NCI-H226 (cell line): ENCODE measurements at regions not wholly inside any gene's neighbourhood (a gene's known extent, or its start where the extent isn't known, plus 50 kb on each side); places are given as distances from the start of the nearest gene placed in this dataset.
A peak's percentile ranks its signal among the peaks of the same experiment; 100 is the strongest.

Experiments
- DNase-seq: peaks from one replicate; pipeline ENCODE4 v3.0.0-alpha.2; 2015

- no peak for DNase-seq
Observed at GRCh38 chr7:18081617-18082016, 54.0 kb upstream of the PRPS1L1 start.

- DNase-seq, result no peak
Observed at GRCh38 chr7:18082169-18082568, 54.5 kb upstream of the PRPS1L1 start.

- peak; percentile 34 for DNase-seq
Observed at GRCh38 chr7:18086165-18087025, 58.7 kb upstream of the PRPS1L1 start.

GRCh38 chr7:18087026-18087686, 59.5 kb upstream of the PRPS1L1 start:
- DNase-seq, result no peak

GRCh38 chr7:18087687-18088078, 60.0 kb upstream of the PRPS1L1 start:
- no peak for DNase-seq

GRCh38 chr7:18096087-18096486, 68.4 kb upstream of the PRPS1L1 start:
- DNase-seq, result no peak

- no peak for DNase-seq
Observed at GRCh38 chr7:18102576-18102975, 74.9 kb upstream of the PRPS1L1 start.

GRCh38 chr7:18103436-18104218, 76.0 kb upstream of the PRPS1L1 start:
- DNase-seq, result no peak

GRCh38 chr7:18109762-18110161, 82.1 kb upstream of the PRPS1L1 start:
- peak; percentile 78 for DNase-seq

- peak; percentile 55 for DNase-seq
Observed at GRCh38 chr7:18116661-18117060, 89.0 kb upstream of the PRPS1L1 start.

GRCh38 chr7:18117482-18117881, 89.8 kb upstream of the PRPS1L1 start:
- peak; percentile 79 for DNase-seq

GRCh38 chr7:18119985-18120384, 92.3 kb upstream of the PRPS1L1 start:
- peak; percentile 28 for DNase-seq

GRCh38 chr7:18123508-18124239, 96.0 kb upstream of the PRPS1L1 start:
- peak; percentile 65 for DNase-seq

- no peak for DNase-seq
Observed at GRCh38 chr7:18125476-18125875, 97.8 kb upstream of the PRPS1L1 start.

GRCh38 chr7:18126281-18126680, 98.6 kb upstream of the PRPS1L1 start:
- no peak for DNase-seq

GRCh38 chr7:18128846-18129245, 101.2 kb upstream of the PRPS1L1 start:
- no peak for DNase-seq

- DNase-seq, result no peak
Observed at GRCh38 chr7:18132811-18133210, 105.2 kb upstream of the PRPS1L1 start.

- DNase-seq, result no peak
Observed at GRCh38 chr7:18133921-18134320, 106.3 kb upstream of the PRPS1L1 start.

- DNase-seq, result no peak
Observed at GRCh38 chr7:18140943-18141342, 113.3 kb upstream of the PRPS1L1 start.

GRCh38 chr7:18144166-18144565, 116.5 kb upstream of the PRPS1L1 start:
- no peak for DNase-seq

- no peak for DNase-seq
Observed at GRCh38 chr7:18145160-18145559, 117.5 kb upstream of the PRPS1L1 start.

- DNase-seq, result peak; percentile 39
Observed at GRCh38 chr7:18151422-18151821, 123.8 kb upstream of the PRPS1L1 start.
